ENCODE measurements at regions not wholly inside any gene's neighbourhood (a gene's known extent, or its start where the extent isn't known, plus 50 kb on each side); places are given as distances from the start of the nearest gene placed in this dataset.

DNA sequence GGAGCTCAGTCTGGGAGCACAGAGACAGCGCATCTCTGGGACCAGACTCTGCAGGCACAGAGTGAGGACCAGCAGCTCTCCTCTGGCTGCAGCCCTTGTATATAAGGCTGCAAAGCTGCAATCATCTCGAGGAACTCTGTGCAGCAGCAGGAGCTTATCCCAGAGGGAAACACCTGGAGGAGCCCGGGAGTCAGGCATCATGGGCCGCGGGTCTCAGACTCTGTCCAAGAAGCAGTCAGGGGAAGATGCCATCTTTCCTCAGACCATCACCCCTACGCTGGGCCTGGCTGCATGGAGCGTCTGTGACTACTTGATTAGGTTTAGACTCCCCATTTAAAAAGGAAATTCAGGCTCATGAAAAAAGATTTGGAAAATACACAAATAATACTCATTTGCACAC, 122.0 kb downstream of the IRF8 start:
- no peak for TF ChIP-seq JUND (IDR thresholded peaks at IDR 0.05; ENCODE audit: low read depth, low read length)
- no peak for TF ChIP-seq POLR2AphosphoS5 (IDR thresholded peaks at IDR 0.05; ENCODE audit: low read length)
- TF ChIP-seq RELA (IDR thresholded peaks at IDR 0.05; ENCODE audit: borderline replicate concordance, partially characterized antibody): no peak
- no peak for TF ChIP-seq CTCF (IDR thresholded peaks at IDR 0.05 in 2 of 3, conservative IDR thresholded peaks at IDR 0.05 in 1 of 3; ENCODE audit: control insufficient read depth in 2 of 3, extremely low read depth in 1 of 3, insufficient read depth in 1 of 3, low read depth in 3 of 3, low read length in 3 of 3)
- TF ChIP-seq ZNF217 (IDR thresholded peaks at IDR 0.05): no peak
- TF ChIP-seq SIX5 (IDR thresholded peaks at IDR 0.05; ENCODE audit: low read depth, low read length, severe bottlenecking): no peak
- TF ChIP-seq SIN3A (IDR thresholded peaks at IDR 0.05; ENCODE audit: low read depth, low read length): no peak
- TF ChIP-seq ZBTB11 (CRISPR knock-in tag; IDR thresholded peaks at IDR 0.05): no peak
- no peak for TF ChIP-seq TAF1 (IDR thresholded peaks at IDR 0.05; ENCODE audit: borderline replicate concordance, low read depth, low read length)
- no peak for TF ChIP-seq SMC3 (IDR thresholded peaks at IDR 0.05; ENCODE audit: borderline replicate concordance, low read length)
- TF ChIP-seq, protein P1, sequence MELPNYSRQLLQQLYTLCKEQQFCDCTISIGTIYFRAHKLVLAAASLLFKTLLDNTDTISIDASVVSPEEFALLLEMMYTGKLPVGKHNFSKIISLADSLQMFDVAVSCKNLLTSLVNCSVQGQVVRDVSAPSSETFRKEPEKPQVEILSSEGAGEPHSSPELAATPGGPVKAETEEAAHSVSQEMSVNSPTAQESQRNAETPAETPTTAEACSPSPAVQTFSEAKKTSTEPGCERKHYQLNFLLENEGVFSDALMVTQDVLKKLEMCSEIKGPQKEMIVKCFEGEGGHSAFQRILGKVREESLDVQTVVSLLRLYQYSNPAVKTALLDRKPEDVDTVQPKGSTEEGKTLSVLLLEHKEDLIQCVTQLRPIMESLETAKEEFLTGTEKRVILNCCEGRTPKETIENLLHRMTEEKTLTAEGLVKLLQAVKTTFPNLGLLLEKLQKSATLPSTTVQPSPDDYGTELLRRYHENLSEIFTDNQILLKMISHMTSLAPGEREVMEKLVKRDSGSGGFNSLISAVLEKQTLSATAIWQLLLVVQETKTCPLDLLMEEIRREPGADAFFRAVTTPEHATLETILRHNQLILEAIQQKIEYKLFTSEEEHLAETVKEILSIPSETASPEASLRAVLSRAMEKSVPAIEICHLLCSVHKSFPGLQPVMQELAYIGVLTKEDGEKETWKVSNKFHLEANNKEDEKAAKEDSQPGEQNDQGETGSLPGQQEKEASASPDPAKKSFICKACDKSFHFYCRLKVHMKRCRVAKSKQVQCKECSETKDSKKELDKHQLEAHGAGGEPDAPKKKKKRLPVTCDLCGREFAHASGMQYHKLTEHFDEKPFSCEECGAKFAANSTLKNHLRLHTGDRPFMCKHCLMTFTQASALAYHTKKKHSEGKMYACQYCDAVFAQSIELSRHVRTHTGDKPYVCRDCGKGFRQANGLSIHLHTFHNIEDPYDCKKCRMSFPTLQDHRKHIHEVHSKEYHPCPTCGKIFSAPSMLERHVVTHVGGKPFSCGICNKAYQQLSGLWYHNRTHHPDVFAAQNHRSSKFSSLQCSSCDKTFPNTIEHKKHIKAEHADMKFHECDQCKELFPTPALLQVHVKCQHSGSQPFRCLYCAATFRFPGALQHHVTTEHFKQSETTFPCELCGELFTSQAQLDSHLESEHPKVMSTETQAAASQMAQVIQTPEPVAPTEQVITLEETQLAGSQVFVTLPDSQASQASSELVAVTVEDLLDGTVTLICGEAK (IDR thresholded peaks at IDR 0.05; ENCODE audit: borderline replicate concordance): no peak

Data from GM12878 (cell line).